ENCODE measurements at regions not wholly inside any gene's neighbourhood (a gene's known extent, or its start where the extent isn't known, plus 50 kb on each side); places are given as distances from the start of the nearest gene placed in this dataset.
"Not testable (repeated sequence)": the region's sequence is repeated elsewhere in the genome, so short reads cannot be mapped to it uniquely, and the experiment has no call there.

DNA sequence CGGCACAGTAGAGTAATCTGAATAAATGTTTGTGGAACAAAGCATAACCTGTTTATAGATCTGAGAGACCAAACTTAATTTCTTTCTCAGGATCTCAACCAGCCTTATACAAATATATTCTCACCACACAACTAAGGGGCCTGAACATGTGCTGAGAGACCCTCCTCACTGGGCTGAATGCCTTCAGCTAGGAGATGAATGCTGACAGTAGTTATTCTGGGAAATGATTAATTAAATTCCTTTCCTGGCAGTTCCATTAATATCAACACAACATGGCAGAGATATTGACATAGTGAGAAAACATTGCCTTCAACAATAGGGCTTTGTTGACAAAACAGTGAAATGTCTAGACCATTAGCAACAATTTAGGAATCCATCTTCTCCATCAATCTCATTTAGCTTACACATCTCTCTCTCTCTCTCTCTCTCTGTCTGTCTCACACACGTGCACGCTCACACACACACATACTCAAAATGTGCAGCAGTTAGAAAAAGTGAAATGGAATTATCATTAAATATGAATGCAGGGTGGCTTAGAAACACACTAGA, 780.8 kb upstream of the CDH8 start:
- DNase-seq, result no peak

DNA sequence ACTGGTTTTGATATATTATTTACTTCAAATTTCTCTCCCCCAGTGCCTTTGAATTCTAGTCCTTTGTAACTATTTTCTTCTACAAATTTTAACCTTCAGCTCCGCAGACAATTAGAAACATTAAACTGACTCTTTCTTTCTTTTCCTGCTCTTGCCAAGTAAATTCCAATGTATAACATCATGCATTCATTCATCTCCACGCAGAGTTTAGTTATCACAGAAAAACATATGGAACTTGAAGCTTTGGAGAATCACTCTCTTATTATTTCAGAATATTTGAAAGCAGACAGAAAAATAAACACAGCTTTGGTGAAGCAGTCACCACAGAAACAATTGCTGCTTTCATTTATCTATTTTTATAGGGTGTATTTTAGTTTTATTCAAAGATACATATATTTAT, 778.7 kb upstream of the CDH8 start:
- DNase-seq, result no peak

- DNase-seq, result no peak
Measured at GRCh38 chr16:62805221-62805857, 769.1 kb upstream of the CDH8 start.

DNA sequence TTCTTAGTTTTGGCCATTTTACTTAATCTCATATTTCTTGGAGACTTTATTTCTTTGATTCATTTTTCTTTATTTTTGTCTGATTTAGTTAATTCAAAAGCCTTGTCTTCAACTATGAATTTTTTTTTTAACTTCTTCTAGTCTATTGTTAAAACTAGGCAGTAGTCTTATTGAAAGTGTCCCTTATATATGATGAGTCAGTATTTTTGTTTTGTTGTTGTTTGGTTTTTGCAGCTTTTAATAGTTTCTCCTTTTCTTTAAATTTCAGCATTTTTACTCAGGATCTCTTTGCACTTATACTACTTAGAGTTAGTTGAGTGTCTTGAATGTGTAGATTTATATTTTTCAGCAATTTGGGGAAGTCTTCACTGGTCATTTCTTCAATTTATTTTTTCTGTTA, 758.5 kb upstream of the CDH8 start:
- no peak for DNase-seq

DNA sequence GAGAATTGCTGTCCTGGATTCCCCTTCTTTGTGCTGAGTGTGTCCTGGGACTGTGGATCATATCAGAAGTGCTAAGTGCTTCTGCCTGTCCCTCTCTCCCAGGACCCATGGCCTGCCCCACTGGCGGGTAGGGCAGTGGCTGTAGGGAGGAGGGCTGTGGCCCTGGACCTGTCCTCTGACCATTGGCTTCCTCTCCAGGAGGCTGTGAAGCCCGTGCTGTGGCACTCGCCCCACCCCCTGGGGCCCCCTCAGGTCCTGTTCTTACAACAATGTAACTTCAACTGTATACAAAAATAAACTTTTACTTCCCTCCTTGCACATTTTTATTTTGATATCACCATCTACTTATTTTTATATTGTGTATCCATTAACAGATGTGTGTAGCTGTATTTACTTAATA, 743.8 kb upstream of the CDH8 start:
- DNase-seq, result not testable (repeated sequence)

DNA sequence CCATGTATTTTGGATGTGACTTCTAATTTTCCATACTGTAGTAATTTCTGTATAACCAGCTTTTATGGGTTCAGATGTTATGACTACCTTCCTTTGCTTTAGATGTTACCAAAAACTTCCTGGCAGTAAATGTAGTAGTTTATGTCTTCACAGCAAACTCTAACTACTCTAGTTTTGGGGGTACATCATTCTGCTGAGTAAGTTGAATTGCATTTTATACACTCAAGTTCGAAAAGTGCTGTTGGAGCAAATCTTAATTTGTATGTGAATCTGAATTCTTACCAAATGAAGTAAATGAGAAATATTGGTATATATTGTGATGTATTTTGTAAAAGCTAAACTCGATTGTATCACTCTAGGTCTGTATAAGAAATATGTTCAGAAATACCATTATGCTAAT, 728.3 kb upstream of the CDH8 start:
- no peak for DNase-seq

GRCh38 chr16:62760398-62760797, 724.2 kb upstream of the CDH8 start:
- DNase-seq, result no peak

DNA sequence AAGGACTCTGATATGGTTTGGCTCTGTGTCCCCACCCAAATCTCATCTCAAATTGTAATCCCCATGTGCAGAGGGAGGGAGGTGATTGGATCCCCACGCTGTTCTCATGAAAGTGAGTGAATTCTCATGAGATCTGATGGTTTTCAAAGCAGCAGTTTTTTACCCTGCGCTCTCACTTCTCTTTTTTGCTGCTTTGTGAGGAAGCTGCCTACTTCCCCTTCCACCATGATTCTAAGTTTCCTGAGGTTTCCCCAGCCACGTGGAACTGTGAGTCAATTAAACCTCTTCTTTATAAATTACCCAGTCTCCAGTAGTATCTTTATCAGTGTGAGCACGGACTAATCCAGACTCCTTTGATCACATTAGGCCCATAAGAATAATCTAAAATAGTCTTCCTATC, 719.7 kb upstream of the CDH8 start:
- no peak for DNase-seq

- no peak for DNase-seq
Measured at GRCh38 chr16:62752854-62753253, 716.6 kb upstream of the CDH8 start.

DNA sequence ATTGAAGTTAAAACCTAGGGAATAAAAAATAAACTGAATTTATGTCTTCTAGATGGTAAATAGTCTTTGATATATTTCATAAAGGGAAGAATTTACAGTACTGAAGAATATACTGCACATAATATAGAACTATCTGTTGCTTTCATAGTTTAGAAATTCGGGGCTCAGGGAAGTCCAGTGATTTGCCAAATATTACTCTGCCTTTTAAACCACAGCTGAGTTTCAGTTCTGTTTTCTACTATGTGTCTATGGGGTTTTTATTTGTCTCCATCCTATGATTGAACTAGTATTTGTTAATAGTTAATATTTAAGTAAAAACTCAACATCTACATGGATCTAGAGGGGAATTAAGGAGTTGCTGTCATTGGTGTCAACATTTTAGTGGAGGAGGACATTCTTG, 715.0 kb upstream of the CDH8 start:
- DNase-seq, result no peak

GRCh38 chr16:62741692-62742091, 705.5 kb upstream of the CDH8 start:
- DNase-seq, result no peak

GRCh38 chr16:62738666-62739460, 702.6 kb upstream of the CDH8 start:
- DNase-seq, result no peak

- DNase-seq, result no peak
Measured at GRCh38 chr16:62732092-62732491, 695.9 kb upstream of the CDH8 start.

DNA sequence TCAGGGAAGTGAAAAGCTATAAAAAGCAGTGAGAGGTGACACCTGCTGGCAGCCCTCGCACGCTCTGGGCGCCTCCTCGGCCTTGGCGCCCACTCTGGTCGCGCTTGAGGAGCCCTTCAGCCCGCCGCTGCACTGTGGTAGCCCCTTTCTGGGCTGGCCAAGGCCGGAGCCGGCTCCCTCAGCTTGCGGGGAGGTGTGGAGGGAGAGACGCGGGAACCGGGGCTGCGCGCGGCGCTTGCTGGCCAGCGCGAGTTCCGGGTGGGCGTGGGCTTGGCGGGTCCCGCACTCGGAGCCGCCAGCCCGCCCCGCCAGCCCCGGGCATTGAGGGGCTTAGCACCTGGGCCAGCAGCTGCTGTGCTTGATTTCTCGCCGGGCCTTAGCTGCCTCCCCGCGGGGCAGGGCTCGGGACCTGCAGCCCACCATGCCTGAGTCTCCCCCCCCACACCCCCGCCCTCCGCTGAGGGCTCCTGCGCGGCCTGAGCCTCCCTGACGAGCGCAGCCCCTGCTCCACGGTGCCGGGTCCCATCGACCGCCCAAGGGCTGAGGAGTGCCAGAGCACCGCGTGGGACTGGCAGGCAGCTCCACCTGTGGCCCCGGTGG, 688.5 kb upstream of the CDH8 start:
- not testable (repeated sequence) for DNase-seq

DNA sequence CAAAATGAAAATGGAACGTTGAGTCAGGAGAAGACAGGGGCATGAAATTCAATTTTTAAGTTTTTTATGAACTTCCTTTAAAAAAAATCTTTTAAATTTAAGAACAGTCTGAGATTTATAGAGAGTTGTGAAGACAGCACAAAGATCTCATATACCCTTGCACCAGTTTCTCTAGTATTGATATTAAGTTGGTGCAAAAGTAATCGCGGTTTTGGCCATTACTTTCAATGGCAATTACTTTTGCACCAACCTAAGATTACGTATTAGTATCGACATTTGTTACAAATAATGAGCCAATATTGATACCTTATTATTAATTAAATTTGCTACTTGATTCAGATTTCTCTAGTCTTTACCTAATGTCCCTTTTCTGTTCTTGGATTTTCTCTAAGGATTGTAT, 684.4 kb upstream of the CDH8 start:
- DNase-seq, result no peak

- DNase-seq, result no peak
Measured at GRCh38 chr16:62717026-62717425, 680.8 kb upstream of the CDH8 start.

DNA sequence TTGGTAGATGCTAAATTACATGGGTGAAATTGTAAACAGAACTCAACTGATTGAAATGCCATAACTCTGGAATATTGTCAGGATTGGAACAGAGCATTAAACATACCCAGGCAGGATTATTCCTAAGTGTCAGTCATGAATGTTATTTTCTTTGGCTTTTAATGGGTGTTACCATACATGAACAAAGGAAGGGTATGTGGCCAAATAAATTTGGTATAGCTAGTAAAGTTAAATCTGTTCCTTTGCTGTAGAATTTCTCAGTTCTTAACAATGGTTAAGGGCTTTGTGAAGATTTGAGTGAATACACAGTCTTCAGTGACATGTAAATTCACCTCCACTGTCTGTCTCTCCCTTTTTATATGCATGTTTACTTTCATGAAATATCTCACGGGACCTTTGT, 679.5 kb upstream of the CDH8 start:
- DNase-seq, result no peak

- DNase-seq, result no peak
Measured at GRCh38 chr16:62712566-62712965, 676.3 kb upstream of the CDH8 start.

- DNase-seq, result no peak
Measured at GRCh38 chr16:62711797-62712196, 675.6 kb upstream of the CDH8 start.

DNA sequence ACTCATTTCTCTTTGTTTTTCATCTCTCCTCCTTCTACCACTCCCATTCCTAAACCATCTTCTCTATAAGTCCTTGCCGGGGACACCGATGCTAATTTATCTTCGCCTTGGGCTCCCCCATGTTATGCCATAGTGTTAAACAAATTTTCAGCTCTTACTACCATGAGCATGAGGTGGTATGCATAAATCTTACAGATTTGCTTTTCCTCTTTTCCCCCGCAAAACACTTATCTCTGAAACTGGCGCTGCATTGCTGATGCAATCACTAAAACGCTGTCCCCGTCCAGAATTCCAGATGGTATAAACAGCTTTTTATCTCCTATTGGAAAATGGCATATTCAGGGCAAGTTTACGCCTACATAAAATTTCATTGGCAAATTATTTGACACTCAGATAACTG, 673.6 kb upstream of the CDH8 start:
- DNase-seq, result no peak

DNA sequence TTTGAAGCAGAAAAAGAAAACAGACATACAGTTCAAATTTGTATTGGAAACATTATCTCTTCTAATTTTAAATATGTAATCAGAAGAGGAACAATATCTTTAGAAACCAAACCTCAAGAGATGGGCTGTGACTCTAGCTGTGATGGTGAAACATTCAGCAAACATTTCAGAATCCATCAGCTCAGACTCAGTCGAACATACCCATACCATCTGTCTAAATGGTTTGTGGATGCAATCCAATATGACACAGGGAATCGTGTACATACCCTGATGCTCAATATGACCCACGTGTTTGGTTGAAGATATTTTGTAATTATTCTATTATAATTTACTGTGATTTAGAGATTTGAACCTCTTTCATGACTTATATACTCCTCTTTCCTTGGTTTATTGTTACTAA, 665.2 kb upstream of the CDH8 start:
- DNase-seq, result no peak

GRCh38 chr16:62700426-62701294, 664.4 kb upstream of the CDH8 start:
- no peak for DNase-seq

GRCh38 chr16:62692685-62693084, 656.4 kb upstream of the CDH8 start:
- no peak for DNase-seq

Data from stimulated activated CD4-positive, alpha-beta T cell treated with anti-CD3 and anti-CD28 coated beads, Interleukin-4, amount 100 ng/mL, for 4 hours (primary cell).